Smooth muscle cell (in vitro differentiated cells): ENCODE measurements at regions not wholly inside any gene's neighbourhood (a gene's known extent, or its start where the extent isn't known, plus 50 kb on each side); places are given as distances from the start of the nearest gene placed in this dataset.

Experiments
- DNase-seq: peaks from one replicate; lab custom pipeline; 2025; ENCODE audit not compliant: unreplicated experiment; lab: John Stamatoyannopoulos, UW
- H2AFZ ChIP-seq: fragments of 200-600 bp; sonication (generic); 2 replicates; pipeline ENCODE4 v1.6.0; 2016; ENCODE audit warnings: antibody characterized with exemption, low read depth, mild to moderate bottlenecking
- H3F3A ChIP-seq: fragments of 200-600 bp; sonication (generic); 2 replicates; pipeline ENCODE4 v1.6.0; 2017; ENCODE audit warnings: antibody characterized with exemption, low read depth
- H3K27ac ChIP-seq: fragments of 200-600 bp; sonication (generic); 2 replicates; pipeline ENCODE4 v1.5.1; 2016; ENCODE audit warnings: low read depth, mild to moderate bottlenecking
- H3K27me3 ChIP-seq: fragments of 200-600 bp; sonication (generic); 2 replicates; pipeline ENCODE4 v1.6.1; 2016; ENCODE audit warnings: low read depth, mild to moderate bottlenecking
- H3K36me3 ChIP-seq: fragments of 200-600 bp; sonication (generic); 2 replicates; pipeline ENCODE4 v1.5.1; 2016; ENCODE audit warnings: low read depth
- H3K4me1 ChIP-seq: fragments of 200-600 bp; sonication (generic); 2 replicates; pipeline ENCODE4 v1.5.1; 2016; ENCODE audit warnings: low read depth
- H3K4me2 ChIP-seq: fragments of 200-600 bp; sonication (generic); 2 replicates; pipeline ENCODE4 v1.6.0; 2016; ENCODE audit warnings: mild to moderate bottlenecking
- H3K4me3 ChIP-seq: fragments of 200-600 bp; sonication (generic); 2 replicates; pipeline ENCODE4 v1.5.1; 2016; ENCODE audit warnings: mild to moderate bottlenecking
- H3K79me2 ChIP-seq: fragments of 200-600 bp; sonication (generic); 2 replicates; pipeline ENCODE4 v1.6.0; 2016; ENCODE audit warnings: low read depth, mild to moderate bottlenecking
- H3K9ac ChIP-seq: fragments of 200-600 bp; sonication (generic); 2 replicates; pipeline ENCODE4 v1.6.0; 2016; ENCODE audit warnings: low read depth
- H3K9me3 ChIP-seq: fragments of 200-600 bp; sonication (generic); replicated peaks from 2 replicates; pipeline ENCODE4 v1.5.1; 2016; ENCODE audit warnings: low read depth
- H4K20me1 ChIP-seq: fragments of 200-600 bp; sonication (generic); 2 replicates; pipeline ENCODE4 v1.6.0; 2016; ENCODE audit warnings: low read depth
- CTCF ChIP-seq: fragments of 200-600 bp; sonication (generic); IDR thresholded peaks from 2 replicates; pipeline ENCODE4 v1.5.1; 2017; ENCODE audit warnings: borderline replicate concordance, mild to moderate bottlenecking, antibody characterized with exemption; ENCODE audit not compliant: insufficient read depth, poor library complexity, severe bottlenecking
- WGBS: methylation state at CpG from one replicate; pipeline ENCODE4 v1.1.7; 2016; ENCODE audit warnings: low lambda C conversion rate; 5-methylcytosine and 5-hydroxymethylcytosine counted together

DNA sequence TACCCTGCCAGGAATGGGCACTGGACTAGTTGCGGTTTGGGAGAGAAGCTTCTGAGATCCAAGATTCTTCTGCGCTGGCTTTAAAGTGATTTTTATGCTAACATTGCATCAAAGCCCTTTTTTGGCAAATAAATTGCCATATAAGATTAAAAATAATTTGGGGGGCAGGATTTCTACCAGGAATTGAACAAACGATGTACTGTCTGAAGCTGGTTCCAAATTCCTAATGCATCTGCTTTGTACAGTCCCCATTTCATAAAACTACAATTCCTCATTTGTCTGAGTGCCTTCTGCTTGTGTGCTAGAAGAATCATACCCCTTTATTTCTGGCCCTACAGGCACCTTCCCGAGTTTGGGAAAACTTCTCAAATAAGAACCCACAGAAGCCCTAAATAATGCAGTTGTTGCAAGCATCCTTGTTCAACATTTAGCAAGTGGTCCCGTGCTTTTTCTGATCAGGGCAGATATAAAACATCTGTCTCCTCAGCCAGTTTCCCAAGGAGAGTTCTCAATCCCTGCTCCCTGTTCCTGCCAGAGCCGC is 349.7 kb downstream of the PTEN start:
- Histone ChIP-seq H3K4me3 (no peak overlapping the region), H3F3A (no peaks in the 10 kb centered on the region), H3K79me2 (no peaks in the 10 kb centered on the region), H3K9ac (no peak overlapping the region), H3K9me3 (no peaks in the 10 kb centered on the region), H3K27ac (no peak overlapping the region), H3K27me3 (peaks cover 48% of the 10 kb centered on the region), H3K4me1 (no peaks in the 10 kb centered on the region), H4K20me1 (no peaks in the 10 kb centered on the region), H3K36me3 (no peaks in the 10 kb centered on the region), H3K4me2 (no peak overlapping the region), H2AFZ (no peak overlapping the region)
- 94% methylated on average over 6 of the region's 6 CpGs for WGBS
- TF ChIP-seq CTCF: no peak
- no peak for DNase-seq

DNA sequence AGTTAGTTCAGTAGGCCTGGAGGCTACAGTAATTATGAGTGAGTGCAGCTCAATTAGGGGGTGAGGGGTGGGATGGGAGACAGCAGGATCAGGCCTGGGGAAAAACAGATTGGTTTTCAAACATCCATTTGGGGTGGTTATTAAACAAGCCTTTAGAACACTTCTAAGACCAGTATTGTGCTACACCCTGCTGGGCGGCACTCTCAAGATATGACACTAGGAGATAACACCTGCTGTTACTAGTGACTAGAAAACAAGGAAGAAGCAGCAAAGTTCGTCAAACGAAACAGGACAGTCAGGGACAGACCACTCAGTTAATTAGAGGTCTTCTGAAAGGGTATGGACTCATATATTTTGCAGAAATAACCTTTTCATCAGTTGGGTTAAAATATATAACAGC is 353.6 kb downstream of the PTEN start:
- H3K36me3 ChIP-seq: no peaks in the 10 kb centered on the region
- no peak overlapping the region for H3K27ac ChIP-seq
- no peaks in the 10 kb centered on the region for H3K79me2 ChIP-seq

DNA sequence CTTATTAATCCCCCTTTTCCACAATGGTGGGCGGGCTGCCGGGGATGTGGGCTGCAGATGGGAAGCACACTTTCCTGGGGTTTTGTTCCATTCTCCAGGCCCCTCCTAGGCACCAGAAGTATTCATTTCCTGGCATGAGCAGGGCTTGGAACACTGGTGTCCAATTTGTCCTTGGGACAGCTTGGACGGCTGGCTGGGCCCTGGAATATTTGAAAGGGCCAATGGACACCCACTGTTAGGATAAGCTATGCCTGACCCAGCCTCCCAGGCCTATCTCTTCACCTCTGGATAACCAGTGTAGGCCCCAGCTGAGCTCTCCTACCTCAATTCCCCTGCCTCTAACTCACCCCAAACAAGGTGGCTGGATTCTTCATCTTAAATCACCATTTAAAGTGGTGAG is 354.9 kb downstream of the PTEN start:
- Histone ChIP-seq H3K27ac (no peak overlapping the region), H3K4me1 (no peaks in the 10 kb centered on the region), H4K20me1 (no peaks in the 10 kb centered on the region), H3K4me3 (no peak overlapping the region), H3K9me3 (no peaks in the 10 kb centered on the region), H3K36me3 (no peaks in the 10 kb centered on the region), H3K4me2 (no peak overlapping the region), H3F3A (no peaks in the 10 kb centered on the region), H3K27me3 (peaks cover 63% of the 10 kb centered on the region), H3K79me2 (no peaks in the 10 kb centered on the region), H2AFZ (no peak overlapping the region), H3K9ac (no peak overlapping the region)
- no peak for TF ChIP-seq CTCF
- 93% methylated on average over 3 of the region's 3 CpGs for WGBS
- no peak for DNase-seq

More for the DNA sequence above, 353.6 kb downstream of the PTEN start:
- Histone ChIP-seq H3K9me3 (no peaks in the 10 kb centered on the region), H4K20me1 (no peaks in the 10 kb centered on the region), H3F3A (no peaks in the 10 kb centered on the region), H3K27me3 (peaks cover 76% of the 10 kb centered on the region), H3K4me1 (no peaks in the 10 kb centered on the region), H3K9ac (no peak overlapping the region), H3K4me3 (no peak overlapping the region), H2AFZ (no peak overlapping the region), H3K4me2 (no peak overlapping the region)
- no peak for DNase-seq
- no peak for TF ChIP-seq CTCF
- 85% methylated on average over 3 of the region's 3 CpGs for WGBS

DNA sequence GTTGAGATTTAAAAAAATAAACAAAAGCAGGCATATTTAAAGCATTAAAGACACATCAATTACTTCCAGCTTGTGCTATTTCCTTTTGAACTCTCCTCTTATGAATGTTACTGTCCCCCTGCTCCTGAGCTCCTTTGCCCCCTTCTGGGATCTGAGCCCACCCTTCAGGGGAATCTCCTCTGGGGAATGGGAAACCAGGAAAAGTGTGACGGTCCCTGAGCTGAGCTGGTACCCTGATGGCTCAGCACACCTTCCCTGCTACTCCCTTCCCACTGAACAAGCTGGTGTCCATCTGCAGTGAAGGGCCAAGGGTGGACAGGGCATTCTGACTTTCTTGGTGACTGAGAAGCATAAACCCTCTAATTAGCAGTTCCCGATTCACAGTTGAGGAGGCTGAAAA is 356.3 kb downstream of the PTEN start:
- Histone ChIP-seq H3F3A (no peaks in the 10 kb centered on the region), H3K27ac (no peak overlapping the region), H3K4me3 (no peak overlapping the region), H4K20me1 (no peaks in the 10 kb centered on the region), H3K4me1 (no peaks in the 10 kb centered on the region), H2AFZ (no peak overlapping the region), H3K27me3 (peaks cover 59% of the 10 kb centered on the region), H3K79me2 (no peaks in the 10 kb centered on the region), H3K36me3 (no peaks in the 10 kb centered on the region), H3K9ac (no peak overlapping the region), H3K4me2 (no peak overlapping the region), H3K9me3 (no peaks in the 10 kb centered on the region)
- TF ChIP-seq CTCF: no peak
- 83% methylated on average over 2 of the region's 2 CpGs for WGBS
- no peak for DNase-seq
